Duodenal mucosa (tissue), 2 donors: ENCODE measurements at regions not wholly inside any gene's neighbourhood (a gene's known extent, or its start where the extent isn't known, plus 50 kb on each side); places are given as distances from the start of the nearest gene placed in this dataset.

Experiments used
- H3K27ac ChIP-seq: one replicate; pipeline ENCODE4 v1.7.0; 2013; ENCODE audit warnings: low read depth, low read length
- H3K27me3 ChIP-seq, 2 donors: one replicate each; pipeline ENCODE4 v1.7.0; 2013; ENCODE audit warnings: low read length in 2 of 2, control low read depth in 1 of 2; ENCODE audit not compliant: insufficient read depth in 2 of 2, control insufficient read depth in 1 of 2
- H3K36me3 ChIP-seq, 2 donors: one replicate each; pipeline ENCODE4 v1.7.0; 2013; ENCODE audit warnings: low read length in 2 of 2, control low read depth in 1 of 2; ENCODE audit not compliant: insufficient read depth in 2 of 2, control insufficient read depth in 1 of 2
- H3K4me1 ChIP-seq, 2 donors: one replicate each; pipeline ENCODE4 v1.7.0; 2013; ENCODE audit warnings: low read length in 2 of 2, control low read depth in 1 of 2; ENCODE audit not compliant: insufficient read depth in 2 of 2, control insufficient read depth in 1 of 2
- H3K4me3 ChIP-seq, 2 donors: one replicate each; pipeline ENCODE4 v1.7.0; 2013; ENCODE audit warnings: low read length in 2 of 2, low read depth in 1 of 2
- H3K9ac ChIP-seq, 2 donors: one replicate each; pipeline ENCODE4 v1.7.0; 2013; ENCODE audit warnings: low read length in 2 of 2, low read depth in 1 of 2
- H3K9me3 ChIP-seq, 2 donors: one replicate each; pipeline ENCODE4 v1.7.0; 2013; ENCODE audit warnings: low read length in 2 of 2, control low read depth in 1 of 2; ENCODE audit not compliant: control insufficient read depth in 1 of 2

- Histone ChIP-seq H3K4me3 (no peak overlapping the region), H3K27ac (no peak overlapping the region), H3K36me3 (no peaks in the 10 kb centered on the region), H3K9ac (no peak overlapping the region), H3K9me3 (no peaks in the 10 kb centered on the region), H3K4me1 (no peaks in the 10 kb centered on the region), H3K27me3 (no peaks in the 10 kb centered on the region)
Measured at GRCh38 chr13:105788530-105788929, 746.9 kb downstream of the EFNB2 start.

GRCh38 chr13:105787632-105788031 is 747.8 kb downstream of the EFNB2 start:
- Histone ChIP-seq H3K27ac (no peak overlapping the region), H3K4me3 (no peak overlapping the region), H3K9ac (no peak overlapping the region)

GRCh38 chr13:105785436-105785835 is 750.0 kb downstream of the EFNB2 start:
- H3K4me3 ChIP-seq, result no peak overlapping the region

More at GRCh38 chr13:105787632-105788031, 747.8 kb downstream of the EFNB2 start:
- Histone ChIP-seq H3K36me3 (no peaks in the 10 kb centered on the region), H3K4me1 (no peaks in the 10 kb centered on the region), H3K27me3 (no peaks in the 10 kb centered on the region), H3K9me3 (no peaks in the 10 kb centered on the region)

GRCh38 chr13:105783261-105783660 is 752.2 kb downstream of the EFNB2 start:
- Histone ChIP-seq H3K9me3 (no peaks in the 10 kb centered on the region), H3K9ac (no peak overlapping the region), H3K27me3 (no peaks in the 10 kb centered on the region), H3K27ac (no peak overlapping the region), H3K4me3 (no peak overlapping the region), H3K36me3 (no peaks in the 10 kb centered on the region), H3K4me1 (no peaks in the 10 kb centered on the region)

More at GRCh38 chr13:105785436-105785835, 750.0 kb downstream of the EFNB2 start:
- H3K9me3 ChIP-seq, result no peaks in the 10 kb centered on the region
- H3K27me3 ChIP-seq, result no peaks in the 10 kb centered on the region
- H3K36me3 ChIP-seq, result no peaks in the 10 kb centered on the region
- H3K9ac ChIP-seq, result no peak overlapping the region
- no peak overlapping the region for H3K27ac ChIP-seq
- no peaks in the 10 kb centered on the region for H3K4me1 ChIP-seq

- Histone ChIP-seq H3K36me3 (no peaks in the 10 kb centered on the region), H3K9me3 (no peaks in the 10 kb centered on the region), H3K4me3 (no peak overlapping the region), H3K4me1 (peaks cover 0 to 6% of the 10 kb centered on the region in 2 donors), H3K27ac (no peak overlapping the region), H3K27me3 (no peaks in the 10 kb centered on the region), H3K9ac (no peak overlapping the region)
Measured at GRCh38 chr13:105778196-105778595, 757.3 kb downstream of the EFNB2 start.

- Histone ChIP-seq H3K36me3 (no peaks in the 10 kb centered on the region), H3K4me3 (no peak overlapping the region), H3K9me3 (no peaks in the 10 kb centered on the region), H3K9ac (no peak overlapping the region), H3K27ac (no peak overlapping the region), H3K4me1 (peaks cover 0 to 6% of the 10 kb centered on the region in 2 donors), H3K27me3 (no peaks in the 10 kb centered on the region)
Measured at GRCh38 chr13:105774739-105775460, 760.6 kb downstream of the EFNB2 start.

- Histone ChIP-seq H3K36me3 (no peaks in the 10 kb centered on the region), H3K4me1 (peaks cover 0 to 6% of the 10 kb centered on the region in 2 donors), H3K4me3 (no peak overlapping the region), H3K27me3 (no peaks in the 10 kb centered on the region), H3K27ac (no peak overlapping the region), H3K9ac (no peak overlapping the region), H3K9me3 (no peaks in the 10 kb centered on the region)
Measured at GRCh38 chr13:105773863-105774538, 761.5 kb downstream of the EFNB2 start.

GRCh38 chr13:105773241-105773640 is 762.2 kb downstream of the EFNB2 start:
- H3K36me3 ChIP-seq, result no peaks in the 10 kb centered on the region
- H3K4me1 ChIP-seq, result peaks cover 0 to 6% of the 10 kb centered on the region in 2 donors
- no peak overlapping the region for H3K4me3 ChIP-seq
- no peak overlapping the region for H3K27ac ChIP-seq
- no peaks in the 10 kb centered on the region for H3K9me3 ChIP-seq
- no peak overlapping the region for H3K9ac ChIP-seq
- no peaks in the 10 kb centered on the region for H3K27me3 ChIP-seq

- Histone ChIP-seq H3K9ac (no peak overlapping the region), H3K36me3 (no peaks in the 10 kb centered on the region), H3K4me3 (no peak overlapping the region), H3K4me1 (no peaks in the 10 kb centered on the region), H3K9me3 (no peaks in the 10 kb centered on the region), H3K27me3 (no peaks in the 10 kb centered on the region), H3K27ac (no peak overlapping the region)
Measured at GRCh38 chr13:105764486-105764885, 771.0 kb downstream of the EFNB2 start.

GRCh38 chr13:105763851-105764250 is 771.6 kb downstream of the EFNB2 start:
- Histone ChIP-seq H3K27me3 (no peaks in the 10 kb centered on the region), H3K4me3 (no peak overlapping the region), H3K9me3 (no peaks in the 10 kb centered on the region), H3K4me1 (no peaks in the 10 kb centered on the region), H3K36me3 (no peaks in the 10 kb centered on the region), H3K27ac (no peak overlapping the region), H3K9ac (no peak overlapping the region)
